Type B pancreatic cell (in vitro differentiated cells): ENCODE measurements at regions not wholly inside any gene's neighbourhood (a gene's known extent, or its start where the extent isn't known, plus 50 kb on each side); places are given as distances from the start of the nearest gene placed in this dataset.

Experiments
- DNase-seq: peaks from one replicate; pipeline ENCODE4 v3.0.0; 2021; ENCODE audit warnings: mixed read lengths; ENCODE audit not compliant: unreplicated experiment; ENCODE audit errors: extremely low spot score
- H3K27ac Mint-ChIP-seq: 2 replicates; pipeline ENCODE4 v1.8.0; 2021; ENCODE audit warnings: mild to moderate bottlenecking, mixed read lengths
- H3K27me3 Mint-ChIP-seq: 2 replicates; pipeline ENCODE4 v1.8.0; 2021; ENCODE audit warnings: mixed read lengths
- H3K36me3 Mint-ChIP-seq: 2 replicates; pipeline ENCODE4 v1.8.0; 2021; ENCODE audit warnings: mixed read lengths
- H3K4me1 Mint-ChIP-seq: one replicate; pipeline ENCODE4 v1.8.0; 2021; ENCODE audit warnings: mixed read lengths; ENCODE audit not compliant: unreplicated experiment
- H3K4me3 Mint-ChIP-seq: 2 replicates; pipeline ENCODE4 v1.8.0; 2021; ENCODE audit warnings: mild to moderate bottlenecking, mixed read lengths
- H3K9me3 Mint-ChIP-seq: 2 replicates; pipeline ENCODE4 v1.8.0; 2021; ENCODE audit warnings: mixed read lengths
- TF ChIP-seq, protein P1 (sequence below): fragments of 200-600 bp; sonication (generic); conservative IDR thresholded peaks from 2 replicates; pipeline ENCODE4 v1.5.0; 2021; ENCODE audit warnings: antibody characterized with exemption, mild to moderate bottlenecking

DNA sequence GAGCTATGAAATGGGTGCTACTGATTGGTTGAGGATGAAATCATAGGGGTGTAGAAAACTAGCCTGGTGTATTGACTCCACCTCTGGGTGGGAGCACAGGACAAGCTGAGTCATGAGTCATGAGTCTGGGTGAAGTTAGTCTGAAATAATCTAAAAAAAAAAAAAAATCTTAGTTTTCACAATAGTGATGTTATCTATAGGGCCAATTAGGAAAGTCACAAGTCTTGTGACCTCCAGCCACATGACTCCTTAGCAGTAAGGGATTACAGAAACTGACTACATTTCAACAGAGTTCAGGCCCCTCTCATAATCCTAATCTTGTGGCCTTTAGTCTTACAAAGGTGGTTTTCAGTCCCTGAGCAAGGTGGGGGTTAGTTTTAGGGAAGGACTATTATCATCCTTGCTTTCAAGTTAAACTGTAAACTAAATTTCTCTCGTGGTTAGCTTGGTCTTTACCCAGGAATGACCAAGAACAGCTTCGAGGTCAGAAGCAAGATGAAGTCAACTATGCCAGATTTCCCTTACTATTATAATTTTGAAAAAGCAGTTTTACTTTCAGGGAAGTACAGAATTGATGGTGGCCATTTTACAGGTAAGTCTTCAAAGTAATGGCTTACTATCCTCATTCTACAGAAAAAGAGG is 338.0 kb upstream of the GYPC start:
- Mint-ChIP-seq H3K36me3 (no peaks in the 10 kb centered on the region), H3K27me3 (peaks cover 2% of the 10 kb centered on the region), H3K27ac (no peak overlapping the region), H3K4me3 (no peak overlapping the region), H3K4me1 (no peaks in the 10 kb centered on the region), H3K9me3 (peaks cover 4% of the 10 kb centered on the region)
- TF ChIP-seq, protein P1, sequence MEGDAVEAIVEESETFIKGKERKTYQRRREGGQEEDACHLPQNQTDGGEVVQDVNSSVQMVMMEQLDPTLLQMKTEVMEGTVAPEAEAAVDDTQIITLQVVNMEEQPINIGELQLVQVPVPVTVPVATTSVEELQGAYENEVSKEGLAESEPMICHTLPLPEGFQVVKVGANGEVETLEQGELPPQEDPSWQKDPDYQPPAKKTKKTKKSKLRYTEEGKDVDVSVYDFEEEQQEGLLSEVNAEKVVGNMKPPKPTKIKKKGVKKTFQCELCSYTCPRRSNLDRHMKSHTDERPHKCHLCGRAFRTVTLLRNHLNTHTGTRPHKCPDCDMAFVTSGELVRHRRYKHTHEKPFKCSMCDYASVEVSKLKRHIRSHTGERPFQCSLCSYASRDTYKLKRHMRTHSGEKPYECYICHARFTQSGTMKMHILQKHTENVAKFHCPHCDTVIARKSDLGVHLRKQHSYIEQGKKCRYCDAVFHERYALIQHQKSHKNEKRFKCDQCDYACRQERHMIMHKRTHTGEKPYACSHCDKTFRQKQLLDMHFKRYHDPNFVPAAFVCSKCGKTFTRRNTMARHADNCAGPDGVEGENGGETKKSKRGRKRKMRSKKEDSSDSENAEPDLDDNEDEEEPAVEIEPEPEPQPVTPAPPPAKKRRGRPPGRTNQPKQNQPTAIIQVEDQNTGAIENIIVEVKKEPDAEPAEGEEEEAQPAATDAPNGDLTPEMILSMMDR = no peak
- DNase-seq = no peak

DNA sequence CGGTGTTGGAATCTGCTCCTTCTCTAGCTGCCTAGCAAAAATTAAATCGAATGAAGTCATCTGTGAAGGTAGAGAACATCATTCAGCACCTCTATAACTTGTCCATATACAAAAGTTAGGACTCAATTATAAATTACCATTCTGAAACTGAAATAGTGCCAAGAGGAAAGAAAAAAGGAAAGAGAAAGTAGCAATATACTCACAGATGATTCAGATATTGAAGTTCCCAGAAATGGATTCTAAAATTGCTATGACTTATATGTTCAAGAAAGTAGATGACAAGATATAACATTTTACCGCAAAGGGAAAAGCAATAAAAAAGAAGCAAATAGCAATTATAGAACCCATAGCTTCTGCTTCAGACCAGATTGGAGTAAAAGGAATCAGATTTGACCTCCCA is 333.6 kb upstream of the GYPC start:
- DNase-seq = no peak
- TF ChIP-seq, protein P1 = no peak
- H3K27me3 Mint-ChIP-seq = no peaks in the 10 kb centered on the region
- no peaks in the 10 kb centered on the region for H3K4me1 Mint-ChIP-seq
- no peaks in the 10 kb centered on the region for H3K36me3 Mint-ChIP-seq
- no peak overlapping the region for H3K4me3 Mint-ChIP-seq
- H3K27ac Mint-ChIP-seq = no peak overlapping the region
- no peaks in the 10 kb centered on the region for H3K9me3 Mint-ChIP-seq

DNA sequence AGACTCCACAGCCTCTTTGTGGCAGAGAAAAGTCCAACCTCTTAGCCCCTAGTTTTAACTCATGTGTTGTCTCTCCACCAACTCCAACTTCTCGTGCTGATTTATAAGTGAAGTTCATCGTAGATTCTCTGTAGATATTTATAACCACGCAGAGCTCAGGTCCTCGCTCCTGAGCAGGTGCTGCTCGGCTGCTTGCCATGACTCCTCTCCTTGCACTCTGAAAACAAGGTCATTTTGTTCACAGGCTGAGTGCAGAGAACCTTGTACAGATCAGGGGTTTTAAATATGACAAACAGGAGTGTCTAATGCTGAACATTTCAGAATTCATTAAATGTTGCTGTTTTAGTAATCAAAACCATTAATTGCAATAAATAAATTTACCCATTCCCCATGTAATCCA is 330.8 kb upstream of the GYPC start:
- H3K9me3 Mint-ChIP-seq = no peaks in the 10 kb centered on the region
- DNase-seq = no peak
- TF ChIP-seq, protein P1 = no peak

DNA sequence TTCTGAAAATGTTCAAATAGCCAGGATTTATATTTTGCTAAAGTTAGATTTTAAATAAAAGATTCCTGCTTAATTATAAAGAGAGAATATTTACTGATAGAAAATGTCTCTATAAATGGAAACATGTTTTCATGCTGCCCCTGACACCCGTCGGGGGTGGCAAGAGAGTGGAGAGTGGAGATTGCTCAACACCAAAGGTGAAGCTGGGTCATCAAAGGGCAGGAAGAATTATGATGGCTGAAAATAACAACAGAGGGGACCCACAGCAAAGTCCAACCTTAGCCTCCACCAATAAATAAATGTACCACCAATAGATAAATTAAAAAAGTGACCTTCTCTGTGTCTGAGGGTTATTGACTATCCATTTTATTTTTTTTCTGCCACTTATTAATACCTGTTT is 326.8 kb upstream of the GYPC start:
- DNase-seq = no peak
- Mint-ChIP-seq H3K27me3 (no peaks in the 10 kb centered on the region), H3K4me3 (no peak overlapping the region), H3K36me3 (no peaks in the 10 kb centered on the region), H3K4me1 (no peaks in the 10 kb centered on the region), H3K9me3 (peaks cover 8% of the 10 kb centered on the region), H3K27ac (no peak overlapping the region)
- TF ChIP-seq, protein P1 = no peak

More for the DNA sequence above, 330.8 kb upstream of the GYPC start:
- Mint-ChIP-seq H3K27me3 (no peaks in the 10 kb centered on the region), H3K4me1 (no peaks in the 10 kb centered on the region), H3K4me3 (no peak overlapping the region), H3K36me3 (no peaks in the 10 kb centered on the region), H3K27ac (no peak overlapping the region)

DNA sequence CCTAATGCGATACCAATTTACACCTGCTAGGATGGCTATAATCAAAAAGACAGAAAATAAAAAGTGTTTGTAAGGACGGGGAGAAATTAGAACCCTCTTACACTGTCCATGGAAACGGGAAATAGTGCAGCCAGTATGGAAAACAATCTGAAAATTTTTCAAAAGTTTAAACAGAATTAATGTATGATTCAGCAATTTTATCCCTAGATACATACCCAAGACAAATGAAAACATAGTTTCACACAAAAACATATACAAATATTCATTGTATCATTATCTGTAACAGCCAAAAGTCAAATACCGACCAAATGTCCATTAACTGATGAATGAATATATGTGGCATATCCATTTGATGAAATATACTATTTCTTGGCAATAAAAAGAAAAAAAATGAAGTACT is 313.5 kb upstream of the GYPC start:
- Mint-ChIP-seq H3K4me1 (no peaks in the 10 kb centered on the region), H3K36me3 (no peaks in the 10 kb centered on the region), H3K4me3 (no peak overlapping the region), H3K27me3 (no peaks in the 10 kb centered on the region), H3K9me3 (peaks cover 6% of the 10 kb centered on the region), H3K27ac (no peak overlapping the region)
- no peak for DNase-seq
- TF ChIP-seq, protein P1 = no peak

DNA sequence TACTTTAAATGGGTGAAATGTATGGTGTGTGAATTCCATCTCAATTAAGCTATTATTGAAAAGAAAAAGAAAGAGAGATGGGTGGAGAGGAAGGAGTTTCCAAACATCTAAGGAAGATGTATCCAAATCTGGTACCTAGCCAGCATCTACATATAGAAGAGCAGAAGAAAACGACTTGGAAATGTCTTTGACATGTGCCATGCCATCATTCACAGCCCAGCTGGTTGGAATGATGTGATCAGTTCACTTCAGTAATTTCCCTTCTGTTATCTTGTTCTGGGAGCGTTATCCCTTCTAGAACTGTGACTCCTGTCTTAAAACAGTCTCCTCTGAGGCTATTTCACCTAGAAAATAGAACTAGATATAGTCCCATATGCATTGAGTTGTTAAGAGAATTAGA is 312.8 kb upstream of the GYPC start:
- no peaks in the 10 kb centered on the region for H3K27me3 Mint-ChIP-seq
- no peak overlapping the region for H3K4me3 Mint-ChIP-seq
- no peaks in the 10 kb centered on the region for H3K36me3 Mint-ChIP-seq
- H3K9me3 Mint-ChIP-seq = peaks cover 6% of the 10 kb centered on the region
- DNase-seq = no peak
- TF ChIP-seq, protein P1 = no peak
- no peak overlapping the region for H3K27ac Mint-ChIP-seq
- no peaks in the 10 kb centered on the region for H3K4me1 Mint-ChIP-seq
